ENCODE measurements at regions not wholly inside any gene's neighbourhood (a gene's known extent, or its start where the extent isn't known, plus 50 kb on each side); places are given as distances from the start of the nearest gene placed in this dataset.

DNA sequence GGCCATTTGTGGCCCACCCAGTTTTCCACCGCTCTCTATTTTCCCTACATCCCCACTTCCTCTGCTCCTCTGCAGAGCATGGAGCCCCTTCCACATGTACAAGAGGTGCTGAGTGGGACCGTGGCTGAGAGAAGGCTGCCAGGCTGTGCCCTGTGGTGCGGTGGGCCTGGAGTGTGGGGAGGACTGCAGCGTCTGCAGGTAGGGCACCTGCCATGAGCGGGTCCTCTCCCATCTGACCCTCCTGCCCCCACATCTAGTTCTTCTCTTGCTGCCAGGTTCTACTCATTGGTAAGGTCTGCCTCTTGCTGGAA, 145.6 kb upstream of the FAM20C start:
- TF ChIP-seq CTCF (IDR thresholded peaks at IDR 0.05; ENCODE audit: insufficient read depth, low read depth, low read length), result no peak
- no peak for TF ChIP-seq EZH2 (IDR thresholded peaks at IDR 0.05; ENCODE audit: insufficient read depth, low read length)
